Activated T-cell treated with anti-CD3 and anti-CD28 coated beads, Interleukin-2, amount 50 U/mL, for 72 hours (primary cell): ENCODE measurements at regions not wholly inside any gene's neighbourhood (a gene's known extent, or its start where the extent isn't known, plus 50 kb on each side); places are given as distances from the start of the nearest gene placed in this dataset.
A peak's percentile ranks its signal among the peaks of the same experiment; 100 is the strongest.
"Not testable (repeated sequence)": the region's sequence is repeated elsewhere in the genome, so short reads cannot be mapped to it uniquely, and the experiment has no call there.

Source experiments
- ATAC-seq, 2 donors: fragments of 150-1000 bp; cut with Tn5 transposase; replicated peaks in 1 of 2; 2 replicates each; pipeline ENCODE4 v1.10.0; 2021; ENCODE audit warnings: moderate library complexity in 2 of 2, mild to moderate bottlenecking in 1 of 2
- DNase-seq, 2 donors: peaks; one replicate each; pipeline ENCODE4 v3.0.0; 2021 to 2022; ENCODE audit warnings: mixed read lengths in 1 of 2
- H3K27ac Mint-ChIP-seq: one replicate; pipeline ENCODE4 v1.8.0; 2022; ENCODE audit warnings: mild to moderate bottlenecking, moderate library complexity, mixed read lengths
- H3K27me3 Mint-ChIP-seq: one replicate; pipeline ENCODE4 v1.8.0; 2022; ENCODE audit warnings: low read depth, mixed read lengths
- H3K36me3 Mint-ChIP-seq, 2 donors: one replicate each; pipeline ENCODE4 v1.8.0; 2022; ENCODE audit warnings: mixed read lengths in 2 of 2, mild to moderate bottlenecking in 1 of 2; ENCODE audit not compliant: insufficient read depth in 2 of 2
- H3K4me1 Mint-ChIP-seq: one replicate; pipeline ENCODE4 v1.8.0; 2022; ENCODE audit warnings: low read depth, mixed read lengths
- H3K4me3 Mint-ChIP-seq, 2 donors: one replicate each; pipeline ENCODE4 v1.8.0; 2022; ENCODE audit warnings: mild to moderate bottlenecking in 2 of 2, mixed read lengths in 2 of 2, moderate library complexity in 2 of 2
- H3K9me3 Mint-ChIP-seq, 2 donors: one replicate each; pipeline ENCODE4 v1.8.0; 2022; ENCODE audit warnings: mixed read lengths in 2 of 2

GRCh38 chr1:222896630-222897526, 82.0 kb downstream of the DISP1 start:
- no peaks in the 10 kb centered on the region for H3K9me3 Mint-ChIP-seq
- DNase-seq, result no peak
- peak; percentile 73 to 74 for ATAC-seq
- H3K4me3 Mint-ChIP-seq, result peak overlapping the region; percentile 59 to 70
- peak overlapping the region; percentile 60 for H3K27ac Mint-ChIP-seq
- H3K27me3 Mint-ChIP-seq, result no peaks in the 10 kb centered on the region
- H3K4me1 Mint-ChIP-seq, result peaks cover 15% of the 10 kb centered on the region
- H3K36me3 Mint-ChIP-seq, result no peaks in the 10 kb centered on the region

- Mint-ChIP-seq H3K9me3 (no peaks in the 10 kb centered on the region), H3K36me3 (peaks cover 0 to 3% of the 10 kb centered on the region in 2 donors), H3K4me3 (peak overlapping the region; percentile 64 to 88)
Measured at GRCh38 chr1:222897527-222898190, 82.8 kb downstream of the DISP1 start.

GRCh38 chr1:222898191-222898527, 83.3 kb downstream of the DISP1 start:
- H3K27me3 Mint-ChIP-seq, result no peaks in the 10 kb centered on the region

More at GRCh38 chr1:222897527-222898190, 82.8 kb downstream of the DISP1 start:
- H3K27me3 Mint-ChIP-seq, result no peaks in the 10 kb centered on the region
- no peak for ATAC-seq
- H3K4me1 Mint-ChIP-seq, result peaks cover 15% of the 10 kb centered on the region
- DNase-seq, result no peak
- H3K27ac Mint-ChIP-seq, result peak overlapping the region; percentile 83

GRCh38 chr1:222899471-222899870, 84.6 kb downstream of the DISP1 start:
- Mint-ChIP-seq H3K9me3 (no peaks in the 10 kb centered on the region), H3K27me3 (no peaks in the 10 kb centered on the region), H3K36me3 (peaks cover 0 to 3% of the 10 kb centered on the region in 2 donors), H3K4me3 (no peak overlapping the region), H3K4me1 (peaks cover 15% of the 10 kb centered on the region), H3K27ac (no peak overlapping the region)
- no peak for ATAC-seq
- DNase-seq, result no peak

More at GRCh38 chr1:222898191-222898527, 83.3 kb downstream of the DISP1 start:
- ATAC-seq, result no peak
- Mint-ChIP-seq H3K36me3 (peaks cover 0 to 3% of the 10 kb centered on the region in 2 donors), H3K4me1 (peaks cover 15% of the 10 kb centered on the region), H3K9me3 (no peaks in the 10 kb centered on the region), H3K4me3 (peak overlapping the region; percentile 64 to 88), H3K27ac (peak overlapping the region; percentile 83)
- DNase-seq, result no peak

GRCh38 chr1:222904451-222904850, 89.6 kb downstream of the DISP1 start:
- H3K9me3 Mint-ChIP-seq, result no peaks in the 10 kb centered on the region
- ATAC-seq (no peak), DNase-seq (no peak)
- peaks cover 0 to 3% of the 10 kb centered on the region in 2 donors for H3K36me3 Mint-ChIP-seq
- no peaks in the 10 kb centered on the region for H3K4me1 Mint-ChIP-seq
- H3K4me3 Mint-ChIP-seq, result no peak overlapping the region
- no peak overlapping the region for H3K27ac Mint-ChIP-seq
- no peaks in the 10 kb centered on the region for H3K27me3 Mint-ChIP-seq

- ATAC-seq (no peak), DNase-seq (no peak)
- Mint-ChIP-seq H3K9me3 (no peaks in the 10 kb centered on the region), H3K4me1 (no peaks in the 10 kb centered on the region), H3K4me3 (no peak overlapping the region), H3K27ac (no peak overlapping the region), H3K36me3 (peaks cover 0 to 3% of the 10 kb centered on the region in 2 donors), H3K27me3 (no peaks in the 10 kb centered on the region)
Measured at GRCh38 chr1:222905151-222905550, 90.3 kb downstream of the DISP1 start.

- H3K27me3 Mint-ChIP-seq, H3K36me3 Mint-ChIP-seq, H3K9me3 Mint-ChIP-seq, H3K4me3 Mint-ChIP-seq, H3K4me1 Mint-ChIP-seq, ATAC-seq, DNase-seq, H3K27ac Mint-ChIP-seq: not testable (repeated sequence)
Measured at GRCh38 chr1:222906271-222906739, 91.5 kb downstream of the DISP1 start.

GRCh38 chr1:222909586-222909985, 94.7 kb downstream of the DISP1 start:
- Mint-ChIP-seq H3K27ac (no peak overlapping the region), H3K27me3 (no peaks in the 10 kb centered on the region), H3K4me1 (peaks cover 5% of the 10 kb centered on the region), H3K36me3 (no peaks in the 10 kb centered on the region), H3K4me3 (no peak overlapping the region), H3K9me3 (no peaks in the 10 kb centered on the region)
- no peak for DNase-seq
- ATAC-seq, result no peak

- peaks cover 0 to 6% of the 10 kb centered on the region in 2 donors for H3K9me3 Mint-ChIP-seq
- no peak overlapping the region for H3K4me3 Mint-ChIP-seq
- no peaks in the 10 kb centered on the region for H3K27me3 Mint-ChIP-seq
- H3K4me1 Mint-ChIP-seq, result peaks cover 5% of the 10 kb centered on the region
- no peak for ATAC-seq
- no peaks in the 10 kb centered on the region for H3K36me3 Mint-ChIP-seq
- no peak overlapping the region for H3K27ac Mint-ChIP-seq
- DNase-seq, result no peak
Measured at GRCh38 chr1:222910699-222911098, 95.9 kb downstream of the DISP1 start.

GRCh38 chr1:222911866-222912265, 97.0 kb downstream of the DISP1 start:
- peaks cover 5% of the 10 kb centered on the region for H3K4me1 Mint-ChIP-seq

GRCh38 chr1:222912730-222913129, 97.9 kb downstream of the DISP1 start:
- H3K4me3 Mint-ChIP-seq, result no peak overlapping the region
- peaks cover 2 to 5% of the 10 kb centered on the region in 2 donors for H3K36me3 Mint-ChIP-seq
- H3K4me1 Mint-ChIP-seq, result peaks cover 5% of the 10 kb centered on the region
- peaks cover 0 to 6% of the 10 kb centered on the region in 2 donors for H3K9me3 Mint-ChIP-seq
- no peaks in the 10 kb centered on the region for H3K27me3 Mint-ChIP-seq
- no peak for DNase-seq
- no peak for ATAC-seq
- no peak overlapping the region for H3K27ac Mint-ChIP-seq

More at GRCh38 chr1:222911866-222912265, 97.0 kb downstream of the DISP1 start:
- DNase-seq (no peak), ATAC-seq (no peak)
- no peaks in the 10 kb centered on the region for H3K36me3 Mint-ChIP-seq
- peaks cover 0 to 6% of the 10 kb centered on the region in 2 donors for H3K9me3 Mint-ChIP-seq
- H3K27me3 Mint-ChIP-seq, result no peaks in the 10 kb centered on the region
- H3K4me3 Mint-ChIP-seq, result no peak overlapping the region
- H3K27ac Mint-ChIP-seq, result no peak overlapping the region

GRCh38 chr1:222914861-222915632, 100.2 kb downstream of the DISP1 start:
- ATAC-seq (no peak), DNase-seq (no peak)
- Mint-ChIP-seq H3K27ac (no peak overlapping the region), H3K9me3 (peaks cover 0 to 6% of the 10 kb centered on the region in 2 donors), H3K27me3 (no peaks in the 10 kb centered on the region), H3K36me3 (peaks cover 2 to 5% of the 10 kb centered on the region in 2 donors), H3K4me1 (peaks cover 5% of the 10 kb centered on the region), H3K4me3 (no peak overlapping the region)

GRCh38 chr1:222916100-222916499, 101.3 kb downstream of the DISP1 start:
- DNase-seq (no peak), ATAC-seq (no peak)
- H3K4me1 Mint-ChIP-seq, result no peaks in the 10 kb centered on the region
- no peak overlapping the region for H3K4me3 Mint-ChIP-seq
- peaks cover 2 to 5% of the 10 kb centered on the region in 2 donors for H3K36me3 Mint-ChIP-seq
- peaks cover 0 to 6% of the 10 kb centered on the region in 2 donors for H3K9me3 Mint-ChIP-seq
- no peaks in the 10 kb centered on the region for H3K27me3 Mint-ChIP-seq
- H3K27ac Mint-ChIP-seq, result no peak overlapping the region
